UCSD-AML1 (cell line): ENCODE measurements at regions not wholly inside any gene's neighbourhood (a gene's known extent, or its start where the extent isn't known, plus 50 kb on each side); places are given as distances from the start of the nearest gene placed in this dataset.

Experiments used
- DNase-seq: peaks from one replicate; lab custom pipeline; 2025; ENCODE audit not compliant: unreplicated experiment; lab: John Stamatoyannopoulos, UW

DNA sequence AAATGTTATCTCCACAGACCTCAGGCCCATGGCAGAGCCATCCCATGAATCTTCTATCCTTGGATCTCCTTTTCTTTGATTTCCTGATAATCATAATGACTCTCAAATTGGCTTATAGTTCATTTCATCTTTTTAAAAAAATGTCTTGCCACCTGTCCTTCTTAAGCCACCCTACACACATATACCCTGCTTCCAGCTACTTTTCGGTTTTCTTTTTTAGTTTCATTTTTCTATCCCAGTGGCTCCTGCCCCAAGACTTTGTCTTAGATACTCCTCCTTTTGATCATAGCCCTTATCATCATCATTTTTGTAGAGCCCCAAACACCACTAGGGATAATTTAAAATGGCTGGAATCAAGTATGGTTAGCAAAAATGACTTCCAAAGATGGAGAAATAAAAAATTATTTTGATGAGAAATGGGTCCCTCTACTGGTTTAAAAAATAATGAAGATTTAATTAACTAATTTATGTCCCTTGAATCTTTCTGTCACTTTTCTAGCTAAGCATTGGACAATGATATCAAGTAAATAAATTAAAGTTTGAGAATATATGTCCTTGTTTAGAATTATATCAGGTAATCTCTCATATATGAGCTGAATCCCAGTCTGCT, 277.3 kb upstream of the SEMA3D start:
- DNase-seq = no peak

DNA sequence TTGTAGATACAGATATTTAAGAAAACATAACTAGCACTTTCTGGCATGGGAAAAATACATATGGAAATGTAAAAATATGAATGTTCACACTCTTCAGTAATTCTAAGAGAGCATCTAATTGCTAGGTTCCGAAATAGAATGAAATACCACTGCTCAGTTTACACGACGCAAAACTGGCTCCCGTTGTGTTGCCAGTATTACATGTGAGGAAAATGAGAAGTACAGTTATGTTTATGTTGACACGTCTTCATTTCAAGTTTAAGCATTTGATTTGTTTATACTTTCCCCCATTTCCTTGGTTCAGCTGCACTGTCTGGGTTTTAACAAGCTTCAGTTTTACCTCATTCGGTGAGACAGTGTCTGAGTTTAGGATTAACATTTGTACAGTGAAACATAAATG, 275.8 kb upstream of the SEMA3D start:
- no peak for DNase-seq

DNA sequence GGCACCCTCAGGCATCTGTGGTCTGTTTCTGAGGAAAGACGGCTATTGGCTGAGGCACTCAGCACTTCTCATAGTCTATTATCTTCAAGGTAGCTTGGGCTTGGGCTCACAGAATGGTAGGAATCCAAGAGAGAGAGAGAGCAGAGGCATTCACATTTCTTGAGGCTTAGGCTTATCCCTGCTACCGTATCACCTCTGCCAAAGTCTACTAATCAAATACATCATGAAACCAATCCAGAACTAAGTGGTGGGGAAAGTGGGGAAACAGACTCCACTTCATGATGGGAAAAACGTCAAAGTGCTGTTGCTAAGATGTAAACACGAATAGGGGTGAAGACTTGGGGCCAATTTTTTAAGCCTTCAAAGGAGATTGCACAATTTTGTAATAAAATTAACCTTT, 271.1 kb upstream of the SEMA3D start:
- no peak for DNase-seq

DNA sequence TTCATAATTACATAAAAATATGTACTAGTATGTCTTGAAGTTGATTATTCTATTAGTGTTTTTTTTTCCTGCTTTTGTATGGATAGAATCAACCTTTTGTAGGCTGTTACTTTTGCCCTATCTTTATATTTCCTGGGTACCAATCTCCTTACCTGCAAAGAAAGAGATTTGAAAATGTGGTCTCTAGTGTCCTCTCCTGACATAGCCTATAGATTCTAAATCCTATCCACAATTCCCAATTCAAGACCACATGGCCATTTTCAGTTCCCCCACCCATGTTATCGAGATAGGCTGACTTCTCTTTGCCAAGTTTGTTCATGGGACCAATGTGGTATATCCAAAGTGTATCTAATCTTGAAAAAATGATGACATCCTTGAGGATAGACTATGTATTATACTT, 269.4 kb upstream of the SEMA3D start:
- no peak for DNase-seq

DNA sequence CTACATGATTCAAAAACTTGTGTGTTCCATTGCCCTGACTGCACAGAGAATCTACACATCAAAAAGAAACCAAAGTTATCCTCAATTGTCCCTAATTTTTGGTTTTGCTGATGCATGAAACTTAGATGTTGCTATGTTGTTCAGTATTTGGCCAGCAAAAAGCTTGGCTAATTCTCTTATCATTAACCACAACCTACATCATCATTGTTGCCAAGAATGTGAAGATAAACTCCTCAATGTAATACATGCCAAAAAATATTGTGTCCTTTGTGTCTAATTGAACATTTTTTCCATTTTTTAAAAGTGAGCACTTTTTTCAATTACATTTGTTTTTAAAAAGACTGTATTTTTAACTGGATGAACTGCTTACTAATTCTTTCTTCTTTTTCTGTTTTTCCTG, 268.0 kb upstream of the SEMA3D start:
- DNase-seq = no peak

DNA sequence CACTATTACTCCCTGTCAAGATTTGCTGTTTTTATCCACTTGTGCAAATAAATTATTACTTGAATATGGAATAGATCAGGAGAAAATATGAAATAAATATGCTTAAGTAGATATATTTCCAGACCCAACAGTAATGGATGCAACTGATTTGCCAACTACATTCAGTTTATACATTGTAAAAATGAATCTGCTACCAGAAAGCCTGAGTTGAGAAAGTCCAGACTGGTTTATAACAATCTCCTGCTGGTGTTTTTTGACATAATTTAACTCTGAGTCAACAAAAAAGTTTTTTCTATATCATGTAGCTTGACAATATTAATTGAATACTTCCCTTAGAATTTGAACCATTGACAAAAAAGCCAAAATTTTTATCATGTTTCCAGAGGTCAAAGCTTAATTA, 265.8 kb upstream of the SEMA3D start:
- no peak for DNase-seq

DNA sequence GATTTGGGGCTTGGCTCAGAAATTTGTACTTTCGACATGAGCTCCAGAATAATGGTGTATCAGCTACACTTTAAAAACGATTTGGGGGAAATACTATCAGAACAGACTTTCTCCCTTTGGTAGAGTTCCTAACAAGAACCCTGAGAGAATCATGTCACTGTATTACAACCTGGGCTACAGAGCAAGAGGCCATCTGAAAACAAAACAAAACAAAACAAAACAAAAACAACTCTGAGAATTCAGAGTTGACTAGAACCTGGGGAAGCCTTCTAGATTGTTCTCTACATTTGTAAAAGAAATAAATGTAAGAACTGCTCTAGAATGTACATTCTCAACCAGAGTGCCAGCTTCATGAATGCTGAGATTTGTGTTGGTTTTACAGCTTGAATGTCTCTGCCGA, 262.6 kb upstream of the SEMA3D start:
- DNase-seq = no peak

DNA sequence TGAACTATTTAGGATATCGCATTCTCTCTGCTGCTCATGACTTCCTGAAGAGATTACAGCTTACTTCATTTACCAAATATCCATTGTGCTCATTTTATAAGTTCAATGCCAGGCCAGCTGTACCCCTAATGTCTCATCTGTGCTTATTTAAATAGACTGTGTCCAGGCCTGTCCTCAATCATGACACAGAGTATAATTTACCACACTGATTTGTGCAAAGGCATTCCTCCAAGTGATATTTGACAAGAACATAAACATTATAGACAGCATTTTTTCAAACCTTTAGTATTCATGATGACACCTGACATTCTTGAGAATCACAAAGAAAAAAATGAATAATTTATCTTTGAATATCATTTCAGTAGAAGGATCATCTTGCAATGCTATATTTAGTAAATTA, 260.1 kb upstream of the SEMA3D start:
- DNase-seq = no peak

DNA sequence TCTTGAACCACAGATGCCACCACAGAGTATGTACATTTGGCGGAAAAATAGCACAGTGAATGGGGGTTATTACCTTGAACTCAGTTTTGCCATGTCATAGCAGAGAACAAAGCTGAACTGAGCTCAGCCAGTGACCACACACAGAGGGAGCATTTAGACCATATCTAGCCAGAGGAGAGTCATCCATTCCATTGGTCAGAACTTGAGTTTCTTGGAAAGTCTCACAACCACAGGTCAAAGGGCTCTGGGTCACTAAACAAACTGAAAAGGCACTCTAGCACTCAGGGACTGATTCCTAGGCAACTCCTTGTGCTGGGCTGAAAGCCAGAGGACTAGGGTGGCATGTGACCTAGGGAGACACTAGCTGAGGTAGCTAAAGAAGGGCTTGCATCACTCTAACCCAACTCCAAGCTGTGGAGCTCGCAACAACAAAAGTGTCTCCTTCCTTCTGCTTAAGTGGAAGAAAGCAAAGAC, 239.7 kb upstream of the SEMA3D start:
- DNase-seq = no peak

DNA sequence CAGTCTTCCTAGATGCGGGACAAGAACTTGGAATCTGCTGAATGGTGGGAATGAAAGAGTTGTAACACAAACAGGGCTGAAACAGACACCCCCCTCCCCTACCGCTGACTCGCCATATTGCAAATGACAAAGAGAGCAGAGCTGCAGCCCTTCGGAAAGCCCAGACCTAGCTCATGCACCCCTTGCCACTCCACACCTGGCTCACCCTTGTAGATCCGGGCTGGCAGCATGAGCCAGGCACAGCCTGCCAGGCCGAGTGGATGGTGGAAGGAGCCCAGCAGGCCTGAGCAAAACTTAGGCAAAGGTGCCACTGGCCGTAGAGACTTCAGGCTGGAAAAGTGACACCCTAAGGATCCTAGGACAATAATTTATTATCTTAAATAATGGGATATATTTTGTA, 237.4 kb upstream of the SEMA3D start:
- DNase-seq = no peak

DNA sequence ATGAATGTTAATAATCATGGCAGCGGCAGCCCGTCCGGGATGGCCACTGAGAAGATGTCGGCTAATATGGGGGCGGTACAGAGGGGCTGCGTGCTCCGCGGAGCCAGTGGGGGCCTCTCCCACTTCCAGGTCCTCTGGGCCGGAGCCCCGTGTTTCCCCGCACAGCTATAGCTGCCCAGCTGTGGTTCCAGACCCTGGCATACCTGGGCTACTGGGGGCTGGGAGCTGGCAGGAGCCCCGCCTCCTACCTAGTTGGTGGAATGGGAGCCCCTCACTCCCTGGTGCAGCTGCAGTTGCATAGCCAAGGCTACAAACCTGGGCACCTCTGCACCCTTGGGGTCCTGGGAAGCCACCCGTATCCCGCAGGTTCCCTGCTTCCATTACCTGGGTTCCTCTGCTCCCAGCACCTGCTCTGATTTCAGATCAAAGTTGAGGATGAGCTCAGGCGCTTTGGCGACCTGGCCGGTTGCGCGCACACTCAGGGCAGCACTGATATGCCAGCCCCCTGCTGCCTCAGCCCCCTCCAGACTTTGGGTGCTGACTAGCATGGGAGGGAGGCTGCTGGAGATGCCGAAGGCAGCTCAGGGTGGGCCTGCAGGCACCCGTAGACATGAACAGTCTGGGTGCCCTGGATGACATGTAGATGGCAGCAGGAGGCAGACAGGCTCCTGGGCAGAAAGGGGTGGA, 236.5 kb upstream of the SEMA3D start:
- DNase-seq = no peak

DNA sequence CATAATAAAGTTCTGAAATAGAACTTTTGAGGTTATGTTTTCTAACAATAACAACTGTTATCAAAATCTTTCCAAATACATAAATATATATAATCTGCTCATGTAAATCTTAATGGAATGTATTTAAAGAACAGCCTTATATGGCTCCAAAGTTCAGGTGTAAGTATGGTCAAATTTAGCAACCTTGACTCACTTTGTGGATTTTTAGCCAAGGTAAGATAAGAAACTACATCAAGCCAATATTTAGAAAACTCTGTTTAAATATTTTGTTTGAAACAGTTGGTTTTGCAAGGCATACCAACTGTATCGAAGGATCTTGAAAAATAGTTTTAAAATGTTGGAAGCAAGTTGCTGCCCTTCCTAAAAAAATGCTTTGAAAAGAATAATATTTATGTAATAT, 228.9 kb upstream of the SEMA3D start:
- DNase-seq = no peak

DNA sequence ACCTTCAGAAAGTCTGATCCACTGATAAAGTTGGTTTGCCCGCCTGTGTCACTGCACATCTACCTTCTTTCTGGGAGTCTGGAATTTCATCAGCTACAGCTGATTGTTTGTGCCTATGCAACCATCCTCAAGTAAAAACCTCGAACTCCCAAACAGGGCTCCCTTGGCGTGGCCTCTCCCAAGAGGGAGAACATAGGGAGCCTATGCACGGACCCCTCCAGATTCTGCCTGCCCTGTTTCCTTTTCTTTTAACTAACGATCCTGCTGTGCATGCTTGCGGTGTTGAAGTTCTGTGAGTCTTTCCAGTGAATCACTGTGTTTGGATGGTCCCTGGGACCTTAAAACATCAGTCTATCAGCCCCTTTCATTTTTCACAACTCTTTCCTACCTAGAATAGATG, 226.9 kb upstream of the SEMA3D start:
- DNase-seq = no peak

DNA sequence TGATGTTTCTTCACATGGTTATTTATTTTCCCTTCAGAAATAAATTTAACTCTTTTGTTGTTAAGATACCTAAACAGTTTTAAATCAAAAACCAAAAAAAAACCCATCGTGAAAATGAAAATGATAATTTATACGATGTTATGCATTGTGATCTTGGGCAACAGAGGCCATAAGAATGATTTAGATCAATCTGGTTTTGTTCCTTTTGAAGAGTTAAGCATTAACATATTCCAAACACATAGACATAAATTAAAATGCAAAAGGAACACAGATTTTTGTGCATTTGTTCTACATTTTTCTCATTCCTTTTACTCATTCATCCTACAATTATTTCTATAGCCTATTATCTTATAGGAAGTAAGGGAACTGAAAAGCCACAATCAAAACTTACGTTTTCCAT, 226.1 kb upstream of the SEMA3D start:
- DNase-seq = no peak

DNA sequence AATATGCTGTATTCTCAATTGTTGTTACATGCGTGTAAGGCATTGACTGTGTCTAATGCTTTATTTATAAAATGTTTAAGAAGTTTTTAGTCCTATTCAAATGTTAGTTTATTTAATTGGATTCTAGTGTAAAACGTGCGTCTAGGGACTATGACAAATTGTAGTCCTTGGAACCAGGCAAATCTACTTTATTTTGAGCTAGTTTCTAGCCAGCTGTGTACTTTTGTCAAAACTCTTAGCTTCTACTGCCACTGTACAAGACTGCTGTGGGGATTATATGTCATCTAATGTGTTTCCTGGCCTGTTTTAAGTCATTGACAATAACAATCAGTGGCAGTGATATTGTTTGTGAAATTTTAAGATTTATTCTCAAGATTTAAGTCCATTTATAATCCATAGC, 220.5 kb upstream of the SEMA3D start:
- no peak for DNase-seq

DNA sequence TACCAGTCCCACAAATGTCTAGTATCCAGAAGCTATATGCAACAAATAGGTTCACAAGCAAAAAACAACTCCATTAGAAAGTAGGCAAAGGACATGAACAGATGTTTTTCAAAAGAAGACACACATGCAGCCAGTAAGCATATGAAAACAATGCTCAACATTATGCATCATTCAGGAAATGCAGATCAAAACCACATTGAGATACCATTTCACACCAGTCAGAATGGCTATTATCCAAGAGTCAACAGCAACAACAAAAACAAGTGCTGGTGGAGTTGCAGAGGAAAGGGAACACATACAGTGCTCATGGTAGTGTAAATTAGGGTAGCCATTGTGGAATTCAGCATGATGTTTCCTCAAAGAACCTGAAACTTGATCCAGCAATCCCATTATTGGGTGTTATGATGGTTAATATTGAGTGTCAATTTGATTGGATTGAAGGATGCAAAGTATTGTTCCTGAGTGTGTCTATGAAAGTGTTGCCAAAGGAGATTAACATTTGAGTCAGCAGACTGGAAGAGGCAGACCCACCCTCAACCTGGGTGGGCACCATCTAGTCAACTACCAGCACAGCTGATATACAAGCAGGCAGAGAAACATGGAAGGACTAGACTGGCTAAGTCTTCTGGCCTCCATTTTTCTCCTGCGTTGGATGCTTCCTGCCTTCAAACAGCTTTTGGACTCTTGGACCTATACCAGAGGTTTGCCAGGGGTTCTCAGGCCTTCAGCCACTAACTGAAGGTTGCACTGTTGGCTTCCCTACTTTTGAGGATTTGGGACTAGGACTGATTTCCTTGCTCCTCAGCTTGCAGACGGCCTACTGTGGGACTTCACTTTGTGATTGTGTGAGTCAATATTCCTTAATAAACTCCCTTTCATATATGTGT, 218.4 kb upstream of the SEMA3D start:
- DNase-seq = no peak

DNA sequence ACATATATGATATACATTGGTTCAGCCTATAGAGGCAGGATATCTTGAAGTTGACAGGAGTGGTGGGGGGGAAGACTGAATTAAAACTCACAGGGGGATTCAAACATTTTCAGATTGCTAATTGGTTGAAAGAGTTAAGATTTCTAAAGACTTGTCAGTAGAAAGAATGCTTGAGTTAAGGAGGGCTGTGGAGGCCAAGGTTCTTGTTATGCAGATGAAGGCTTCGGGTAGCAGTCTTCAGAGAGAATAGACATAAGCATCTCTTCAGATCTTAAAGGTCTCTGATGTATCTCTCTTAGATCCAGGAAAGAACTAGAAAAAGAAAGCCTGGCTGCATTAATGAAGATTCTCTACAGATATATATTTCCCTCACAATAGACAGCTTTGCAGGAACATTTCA, 209.8 kb upstream of the SEMA3D start:
- no peak for DNase-seq

DNA sequence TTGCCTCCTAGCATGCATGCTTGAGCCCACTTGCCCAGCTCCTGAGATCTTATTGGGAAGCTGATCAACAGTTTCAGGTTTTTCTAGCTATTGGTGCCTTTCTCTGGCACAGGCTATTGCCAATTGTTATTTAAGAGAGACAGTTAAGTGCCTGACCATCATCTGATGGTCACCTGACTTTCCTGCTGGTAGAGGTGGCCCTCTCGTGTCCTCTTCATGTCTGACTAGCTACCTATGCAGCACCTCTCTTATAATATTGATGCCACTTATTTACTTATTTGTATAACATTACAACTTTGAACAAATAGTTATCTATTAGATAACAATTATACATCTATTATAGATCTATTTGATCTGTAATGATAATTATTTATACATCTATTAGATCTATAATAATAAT, 205.9 kb upstream of the SEMA3D start:
- no peak for DNase-seq

DNA sequence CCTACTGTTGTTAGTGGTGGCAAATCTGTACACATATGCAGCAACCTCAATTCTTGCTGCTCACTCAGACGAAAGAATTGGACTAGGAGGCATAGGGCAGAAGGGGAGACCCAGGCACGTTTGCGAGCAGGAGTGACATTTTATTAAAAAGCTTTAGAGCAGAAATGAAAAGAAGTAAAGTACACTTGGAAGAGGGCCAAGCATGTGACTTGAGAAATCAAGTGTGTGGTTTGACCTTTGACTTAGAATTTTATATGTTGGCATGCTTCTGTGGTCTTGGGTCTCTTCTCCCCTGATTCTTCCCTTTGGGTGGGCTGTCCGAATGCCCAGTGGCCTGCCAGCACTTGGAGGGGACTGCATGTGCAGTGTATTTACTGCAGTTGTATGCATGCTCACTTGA, 205.5 kb upstream of the SEMA3D start:
- DNase-seq = no peak

DNA sequence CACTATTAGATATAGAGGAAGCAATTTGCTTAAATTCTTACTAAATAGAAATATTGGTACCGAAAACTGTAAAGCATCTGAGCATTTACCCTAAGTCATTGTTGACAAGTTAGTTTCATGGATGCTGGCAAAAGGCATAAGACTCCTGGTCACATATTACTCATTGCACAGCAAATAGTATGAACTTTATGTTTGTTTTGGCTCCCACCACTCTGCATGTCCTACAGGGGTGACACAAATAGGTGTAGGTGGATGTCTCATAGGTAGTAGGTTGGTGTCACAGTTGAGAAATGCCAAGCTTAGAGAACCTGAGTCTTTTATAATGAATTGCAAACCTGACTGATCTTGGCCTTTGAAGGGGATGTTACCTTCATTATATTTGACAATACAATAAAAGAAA, 199.6 kb upstream of the SEMA3D start:
- no peak for DNase-seq

DNA sequence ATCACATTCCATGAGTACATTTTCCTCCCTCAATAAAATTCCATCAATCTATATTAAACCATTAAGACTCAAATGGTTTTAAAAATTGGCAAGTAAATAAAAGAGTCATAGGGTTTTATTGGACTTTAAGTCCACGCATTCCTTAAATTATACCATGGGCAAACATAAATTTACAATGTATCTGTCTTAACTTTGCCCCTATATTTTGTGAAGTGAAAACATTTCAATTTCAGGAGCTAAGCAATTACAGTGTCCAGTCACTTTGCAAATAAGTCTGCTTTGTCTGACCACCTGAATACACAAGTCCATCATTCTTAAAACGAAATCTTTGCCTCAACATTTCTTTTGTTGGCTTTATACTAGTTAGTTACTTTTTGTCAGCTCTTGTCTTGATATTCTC, 197.5 kb upstream of the SEMA3D start:
- no peak for DNase-seq

DNA sequence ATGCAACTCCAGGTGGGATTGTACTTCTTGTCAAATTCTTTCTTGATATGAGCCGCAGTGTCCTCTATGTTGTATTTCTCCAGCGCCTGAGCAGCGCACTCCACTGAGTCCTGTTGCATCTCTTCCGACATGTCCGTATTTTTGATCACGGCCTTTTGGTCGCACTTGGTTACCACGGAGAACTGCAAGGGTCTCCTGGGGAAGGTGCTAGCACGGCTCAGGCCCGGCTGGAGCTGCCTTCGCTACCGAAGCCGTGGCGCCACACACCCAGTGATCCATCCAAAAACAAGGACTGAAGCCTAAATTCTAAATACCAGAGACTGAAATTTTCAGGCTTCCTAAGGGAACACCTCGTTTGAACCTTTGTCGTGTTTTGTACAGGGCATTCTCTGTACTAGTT, 194.4 kb upstream of the SEMA3D start:
- DNase-seq = no peak
